SK-N-SH (cell line): ENCODE measurements at regions not wholly inside any gene's neighbourhood (a gene's known extent, or its start where the extent isn't known, plus 50 kb on each side); places are given as distances from the start of the nearest gene placed in this dataset.

Experiments
- CTCF ChIA-PET: fragments of 300-600, 350-600 bp; formaldehyde crosslinking; extraction: SDS; loops from one replicate; lab custom pipeline; 2021; lab: Yijun Ruan, JAX
- POLR2A ChIA-PET: fragments of 350-600 bp; sonication (Branson Sonifier 250); formaldehyde crosslinking; extraction: SDS; loops from one replicate; lab custom pipeline; 2020; ENCODE audit warnings: antibody characterized with exemption, inconsistent platforms; lab: Yijun Ruan, JAX
- DNase-seq: peaks from one replicate; pipeline ENCODE4 v3.0.0; 2012
- H2AFZ ChIP-seq: fragments of 200-600 bp; sonication (generic); 2 replicates; pipeline ENCODE4 v1.8.1; 2016; ENCODE audit warnings: antibody characterized with exemption, mild to moderate bottlenecking, low read depth
- H3F3A ChIP-seq: fragments of 200-600 bp; sonication (generic); replicated peaks from 2 replicates; pipeline ENCODE3; 2016; ENCODE audit warnings: antibody characterized with exemption, mild to moderate bottlenecking; ENCODE audit not compliant: insufficient read depth
- H3K27ac ChIP-seq, 2 experiments: fragments of 200-500 bp in 1 of 2; fragments of 200-600 bp in 1 of 2; sonication (Bioruptor generic) in 1 of 2; sonication (generic), shearing (Covaris generic) in 1 of 2; 2 replicates each; pipeline versions ENCODE4 v1.5.1 to v1.6.1; 2014 to 2016; ENCODE audit warnings: low read depth in 2 of 2, inconsistent platforms in 1 of 2, low read length in 1 of 2, mild to moderate bottlenecking in 1 of 2, mixed read lengths in 1 of 2
- H3K27me3 ChIP-seq: fragments of 200-600 bp; sonication (generic), shearing (Covaris generic); 2 replicates; pipeline ENCODE4 v1.6.1; 2016; ENCODE audit warnings: mixed run types; ENCODE audit not compliant: insufficient read depth
- H3K36me3 ChIP-seq, 2 experiments: fragments of 200-500 bp in 1 of 2; fragments of 200-600 bp in 1 of 2; sonication (Bioruptor generic) in 1 of 2; sonication (generic) in 1 of 2; replicated peaks in 1 of 2; 2 replicates each; pipeline versions ENCODE3 to v1.5.1; 2014 to 2016; ENCODE audit warnings: low read length in 1 of 2, mild to moderate bottlenecking in 1 of 2; ENCODE audit not compliant: insufficient read depth in 2 of 2, control insufficient read depth in 1 of 2
- H3K4me1 ChIP-seq, 2 experiments: fragments of 200-500 bp in 1 of 2; fragments of 200-600 bp in 1 of 2; sonication (Bioruptor generic) in 1 of 2; sonication (generic), shearing (Covaris generic) in 1 of 2; 2 replicates each; pipeline versions ENCODE4 v1.5.1 to v1.6.1; 2014 to 2016; ENCODE audit warnings: low read depth in 1 of 2, low read length in 1 of 2, mixed run types in 1 of 2; ENCODE audit not compliant: insufficient read depth in 2 of 2, control insufficient read depth in 1 of 2
- H3K4me2 ChIP-seq: fragments of 200-600 bp; sonication (generic), shearing (Covaris generic); 2 replicates; pipeline ENCODE4 v1.6.1; 2017; ENCODE audit warnings: mixed run types
- H3K4me3 ChIP-seq, 2 experiments: fragments of 200-500 bp in 1 of 2; fragments of 200-600 bp in 1 of 2; sonication (Bioruptor generic) in 1 of 2; sonication (generic), shearing (Covaris generic) in 1 of 2; 2 replicates each; pipeline versions ENCODE4 v1.5.1 to v1.8.1; 2014 to 2016; ENCODE audit warnings: low read depth in 2 of 2, inconsistent platforms in 1 of 2, low read length in 1 of 2, mild to moderate bottlenecking in 1 of 2, mixed read lengths in 1 of 2, moderate library complexity in 1 of 2
- H3K79me2 ChIP-seq: fragments of 200-600 bp; sonication (generic); 2 replicates; pipeline ENCODE4 v1.8.1; 2017; ENCODE audit warnings: mild to moderate bottlenecking; ENCODE audit not compliant: insufficient read depth
- H3K9ac ChIP-seq: fragments of 200-600 bp; sonication (generic); 2 replicates; pipeline ENCODE4 v1.6.1; 2017; ENCODE audit warnings: mixed run types
- H3K9me2 ChIP-seq: fragments of 200-600 bp; sonication (generic); 2 replicates; pipeline ENCODE4 v1.6.1; 2017; ENCODE audit warnings: mixed run types
- H3K9me3 ChIP-seq: fragments of 200-600 bp; sonication (generic); 2 replicates; pipeline ENCODE4 v1.6.1; 2017; ENCODE audit warnings: mixed run types, mild to moderate bottlenecking, moderate library complexity
- H4K20me1 ChIP-seq: fragments of 200-600 bp; sonication (generic); 2 replicates; pipeline ENCODE4 v1.6.1; 2017; ENCODE audit warnings: mild to moderate bottlenecking, mixed run types; ENCODE audit not compliant: insufficient read depth
- CHD2 ChIP-seq: fragments of 150-350 bp; IDR thresholded peaks from 2 replicates; pipeline ENCODE4 v1.6.1; 2018; ENCODE audit warnings: low read length; ENCODE audit not compliant: partially characterized antibody
- CTCF ChIP-seq: fragments of 200-600 bp; sonication (generic); IDR thresholded peaks from 2 replicates; pipeline ENCODE4 v1.6.1; 2017; ENCODE audit warnings: antibody characterized with exemption, mild to moderate bottlenecking, moderate library complexity
- ELF1 ChIP-seq: IDR thresholded peaks from 2 replicates; pipeline ENCODE4 v1.4.0; 2012
- FOSL2 ChIP-seq: IDR thresholded peaks from 2 replicates; pipeline ENCODE4 v1.4.0; 2012; ENCODE audit warnings: low read depth, mild to moderate bottlenecking, moderate library complexity, borderline replicate concordance
- FOXJ3 ChIP-seq: sonication (generic); formaldehyde crosslinking; IDR thresholded peaks from 2 replicates; pipeline ENCODE4 v1.5.1; 2020; ENCODE audit warnings: mild to moderate bottlenecking, missing genetic modification reagents
- GABPA ChIP-seq: IDR thresholded peaks from 2 replicates; pipeline ENCODE4 v1.4.0; 2012; ENCODE audit warnings: low read depth, mild to moderate bottlenecking
- IRF3 ChIP-seq: fragments of 150-350 bp; IDR thresholded peaks from 2 replicates; pipeline ENCODE4 v1.6.1; 2016; ENCODE audit warnings: mild to moderate bottlenecking, low read depth, low read length
- JUND ChIP-seq: IDR thresholded peaks from 2 replicates; pipeline ENCODE4 v1.4.0; 2012
- MAX ChIP-seq: IDR thresholded peaks from 2 replicates; pipeline ENCODE4 v1.4.0; 2012; ENCODE audit warnings: low read depth
- MXI1 ChIP-seq: IDR thresholded peaks from 2 replicates; pipeline ENCODE4 v1.6.1; 2012; ENCODE audit warnings: mild to moderate bottlenecking, low read depth, low read length, improper control_type of control experiment
- NRF1 ChIP-seq: IDR thresholded peaks from 2 replicates; pipeline ENCODE4 v1.6.1; 2012; ENCODE audit warnings: low read depth, mild to moderate bottlenecking, low read length
- POLR2AphosphoS5 ChIP-seq: IDR thresholded peaks from 2 replicates; pipeline ENCODE4 v1.6.1; 2012; ENCODE audit warnings: low read depth, low read length
- RXRA ChIP-seq: IDR thresholded peaks from 2 replicates; pipeline ENCODE4 v1.4.0; 2012; ENCODE audit warnings: low read depth, mild to moderate bottlenecking, borderline replicate concordance
- SIN3A ChIP-seq: IDR thresholded peaks from 2 replicates; pipeline ENCODE4 v1.6.1; 2012; ENCODE audit warnings: low read depth, mild to moderate bottlenecking, low read length, moderate library complexity, borderline replicate concordance
- SMC3 ChIP-seq: IDR thresholded peaks from 2 replicates; pipeline ENCODE4 v1.6.1; 2012; ENCODE audit warnings: low read depth, low read length, improper control_type of control experiment
- TAF1 ChIP-seq: IDR thresholded peaks from 2 replicates; pipeline ENCODE4 v1.6.1; 2012; ENCODE audit warnings: low read depth, mild to moderate bottlenecking, low read length, moderate library complexity, borderline replicate concordance
- TCF12 ChIP-seq: IDR thresholded peaks from 2 replicates; pipeline ENCODE4 v1.4.0; 2012
- USF1 ChIP-seq: IDR thresholded peaks from 2 replicates; pipeline ENCODE4 v1.4.0; 2012; ENCODE audit warnings: low read depth, borderline replicate concordance
- YY1 ChIP-seq: IDR thresholded peaks from 2 replicates; pipeline ENCODE4 v1.4.0; 2012; ENCODE audit warnings: low read depth, mild to moderate bottlenecking
- ZBTB33 ChIP-seq: IDR thresholded peaks from 2 replicates; pipeline ENCODE4 v1.4.0; 2012; ENCODE audit warnings: low read depth, borderline replicate concordance
- whole genome bisulfite sequencing: methylation state at CpG from one replicate; pipeline ENCODE4 v1.1.6; 2017; ENCODE audit warnings: low lambda C conversion rate; 5-methylcytosine and 5-hydroxymethylcytosine counted together

GRCh38 chr18:46426021-46426678 is 230.9 kb downstream of the LOXHD1 start:
- 40% methylated on average over 5 of the region's 5 CpGs for WGBS
- POLR2A ChIA-PET = interaction anchor here (1.2 kb wide), 1 partner anchor 93 kb away, joined by 3 read pairs; a partner anchor contains a TSS
- CTCF ChIA-PET = interaction anchor here (0.6 to 1.4 kb wide), 3 partner anchors 9 to 90 kb away, joined by 3 to 4 read pairs (median 3); no protein-coding TSS in a partner anchor

More at GRCh38 chr18:46426021-46426678, 230.9 kb downstream of the LOXHD1 start:
- no peak for TF ChIP-seq FOSL2
- TF ChIP-seq SIN3A = no peak
- TF ChIP-seq TCF12 = no peak
- no peak for TF ChIP-seq YY1
- TF ChIP-seq CHD2 = no peak
- no peak for TF ChIP-seq USF1
- no peak for TF ChIP-seq NRF1
- no peak for TF ChIP-seq ELF1
- TF ChIP-seq IRF3 = no peak
- TF ChIP-seq CTCF = no peak
- TF ChIP-seq MAX = no peak
- TF ChIP-seq FOXJ3 (CRISPR knock-in tag) = no peak
- no peak for TF ChIP-seq MXI1
- TF ChIP-seq SMC3 = no peak
- no peak for TF ChIP-seq RXRA
- no peak for TF ChIP-seq TAF1
- TF ChIP-seq ZBTB33 = no peak
- no peak for TF ChIP-seq GABPA
- no peak for TF ChIP-seq JUND
- TF ChIP-seq POLR2AphosphoS5 = no peak
- Histone ChIP-seq H3K4me1 (peaks cover 0 to 43% of the 10 kb centered on the region in 2 experiments; a peak in 2 of 4 replicates), H3K4me2 (no peak overlapping the region), H3K79me2 (no peaks in the 10 kb centered on the region), H3K36me3 (no peaks in the 10 kb centered on the region), H3K9me3 (no peaks in the 10 kb centered on the region), H3K4me3 (no peak overlapping the region), H4K20me1 (no peaks in the 10 kb centered on the region), H2AFZ (no peak overlapping the region), H3K27me3 (no peaks in the 10 kb centered on the region), H3K27ac (peak overlapping the region in 1 of 2 experiments; percentile 87; a peak in 2 of 4 replicates), H3F3A (no peaks in the 10 kb centered on the region), H3K9me2 (no peaks in the 10 kb centered on the region), H3K9ac (no peak overlapping the region)
- no peak for DNase-seq
